AG10803 (cell line): ENCODE measurements at regions not wholly inside any gene's neighbourhood (a gene's known extent, or its start where the extent isn't known, plus 50 kb on each side); places are given as distances from the start of the nearest gene placed in this dataset.

ENCODE experiments used
- DNase-seq: peaks from one replicate; pipeline ENCODE4 v3.0.0; 2010; ENCODE audit warnings: low read depth
- H3K4me3 ChIP-seq: 2 replicates; pipeline ENCODE4 v1.5.1; 2011; ENCODE audit warnings: mild to moderate bottlenecking, low read length, control low read depth
- TF ChIP-seq, protein P1 (sequence below): conservative IDR thresholded peaks from 2 replicates; pipeline ENCODE4 v1.5.1; 2011; ENCODE audit warnings: mild to moderate bottlenecking, low read length, control low read depth, inconsistent platforms

- DNase-seq = no peak
- no peak overlapping the region for H3K4me3 ChIP-seq
- TF ChIP-seq, protein P1, sequence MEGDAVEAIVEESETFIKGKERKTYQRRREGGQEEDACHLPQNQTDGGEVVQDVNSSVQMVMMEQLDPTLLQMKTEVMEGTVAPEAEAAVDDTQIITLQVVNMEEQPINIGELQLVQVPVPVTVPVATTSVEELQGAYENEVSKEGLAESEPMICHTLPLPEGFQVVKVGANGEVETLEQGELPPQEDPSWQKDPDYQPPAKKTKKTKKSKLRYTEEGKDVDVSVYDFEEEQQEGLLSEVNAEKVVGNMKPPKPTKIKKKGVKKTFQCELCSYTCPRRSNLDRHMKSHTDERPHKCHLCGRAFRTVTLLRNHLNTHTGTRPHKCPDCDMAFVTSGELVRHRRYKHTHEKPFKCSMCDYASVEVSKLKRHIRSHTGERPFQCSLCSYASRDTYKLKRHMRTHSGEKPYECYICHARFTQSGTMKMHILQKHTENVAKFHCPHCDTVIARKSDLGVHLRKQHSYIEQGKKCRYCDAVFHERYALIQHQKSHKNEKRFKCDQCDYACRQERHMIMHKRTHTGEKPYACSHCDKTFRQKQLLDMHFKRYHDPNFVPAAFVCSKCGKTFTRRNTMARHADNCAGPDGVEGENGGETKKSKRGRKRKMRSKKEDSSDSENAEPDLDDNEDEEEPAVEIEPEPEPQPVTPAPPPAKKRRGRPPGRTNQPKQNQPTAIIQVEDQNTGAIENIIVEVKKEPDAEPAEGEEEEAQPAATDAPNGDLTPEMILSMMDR = no peak
These were observed 187.2 kb upstream of the AJAP1 start for GRCh38 chr1:4467241-4467640.

DNA sequence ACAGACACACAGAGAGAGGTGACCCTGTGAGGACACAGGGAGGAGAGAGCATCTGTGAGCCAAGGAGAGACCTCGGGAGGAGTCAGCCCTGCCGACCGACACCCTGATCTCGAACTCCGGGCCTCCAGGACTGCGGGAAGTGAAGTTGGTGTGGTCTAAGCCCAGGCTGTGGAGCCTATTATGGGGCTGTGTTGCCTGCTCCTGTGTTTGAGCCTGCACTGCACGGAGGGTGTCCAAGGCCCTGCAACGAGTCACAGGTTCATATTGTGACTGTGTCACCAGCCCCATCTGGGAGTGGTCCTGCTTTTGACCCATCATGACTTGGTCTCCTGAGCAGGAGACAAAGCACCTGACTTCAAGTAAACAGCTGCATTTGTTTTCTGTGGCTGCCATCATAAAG is 186.0 kb upstream of the AJAP1 start:
- TF ChIP-seq, protein P1 = no peak
- H3K4me3 ChIP-seq = no peak overlapping the region
- DNase-seq = no peak

DNA sequence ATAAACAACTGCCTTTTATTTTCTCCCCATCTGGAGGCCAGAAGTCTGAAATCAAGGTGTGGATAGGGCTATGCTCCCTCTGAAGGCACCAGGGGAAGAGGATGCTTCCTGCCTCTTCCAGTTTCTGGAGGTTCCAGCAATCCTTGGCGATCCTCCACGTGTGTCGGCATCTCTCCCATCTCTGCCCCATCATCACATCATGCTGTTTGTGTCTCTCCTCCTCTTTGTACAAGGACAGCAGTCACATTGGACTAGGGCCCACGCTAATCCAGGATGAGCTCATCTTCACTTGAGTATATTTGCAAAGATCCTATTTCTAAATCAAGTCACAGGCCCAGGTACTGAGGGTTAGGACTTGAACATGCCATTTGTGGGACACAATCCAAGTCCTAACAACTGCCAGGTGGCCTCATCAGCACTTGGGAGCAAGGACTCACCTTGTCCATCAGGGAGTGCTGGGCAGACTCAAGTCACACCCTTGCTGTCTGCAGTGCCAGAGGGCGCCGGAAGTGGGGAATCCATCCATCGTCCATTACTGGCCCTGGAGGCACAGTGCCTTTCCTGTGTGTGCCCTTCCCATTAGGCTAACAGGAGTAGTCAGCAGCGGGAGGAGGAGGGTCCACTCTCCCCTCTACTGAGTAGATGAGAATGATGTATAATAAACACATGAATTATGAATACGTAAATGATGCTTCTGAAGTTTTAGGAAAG is 185.4 kb upstream of the AJAP1 start:
- TF ChIP-seq, protein P1 = no peak
- DNase-seq = no peak
- H3K4me3 ChIP-seq = no peak overlapping the region

DNA sequence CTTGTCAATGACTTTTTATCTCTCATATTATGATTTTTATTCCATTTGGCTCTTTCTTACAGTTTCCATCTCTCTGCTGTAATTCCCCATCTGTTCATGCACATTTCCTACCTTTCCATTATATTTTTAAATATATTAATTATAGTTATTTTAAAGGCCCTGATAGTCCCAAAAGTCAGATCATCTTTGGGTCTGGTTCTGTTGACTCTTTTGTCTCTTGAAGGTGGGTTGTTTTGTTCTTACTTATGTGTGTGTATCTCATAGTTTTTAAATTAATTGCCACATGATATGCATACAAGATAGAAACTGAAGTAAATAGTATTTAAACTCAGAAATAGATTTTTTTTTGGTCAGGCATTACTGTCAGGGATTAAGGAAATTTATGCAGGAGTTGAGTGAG is 178.0 kb upstream of the AJAP1 start:
- no peak overlapping the region for H3K4me3 ChIP-seq
- TF ChIP-seq, protein P1 = no peak
- no peak for DNase-seq

GRCh38 chr1:4481451-4481850 is 173.0 kb upstream of the AJAP1 start:
- DNase-seq = no peak
- no peak overlapping the region for H3K4me3 ChIP-seq
- TF ChIP-seq, protein P1 = no peak

- TF ChIP-seq, protein P1 = no peak
- no peak for DNase-seq
- H3K4me3 ChIP-seq = no peak overlapping the region
These were observed 171.9 kb upstream of the AJAP1 start for GRCh38 chr1:4482526-4482925.

DNA sequence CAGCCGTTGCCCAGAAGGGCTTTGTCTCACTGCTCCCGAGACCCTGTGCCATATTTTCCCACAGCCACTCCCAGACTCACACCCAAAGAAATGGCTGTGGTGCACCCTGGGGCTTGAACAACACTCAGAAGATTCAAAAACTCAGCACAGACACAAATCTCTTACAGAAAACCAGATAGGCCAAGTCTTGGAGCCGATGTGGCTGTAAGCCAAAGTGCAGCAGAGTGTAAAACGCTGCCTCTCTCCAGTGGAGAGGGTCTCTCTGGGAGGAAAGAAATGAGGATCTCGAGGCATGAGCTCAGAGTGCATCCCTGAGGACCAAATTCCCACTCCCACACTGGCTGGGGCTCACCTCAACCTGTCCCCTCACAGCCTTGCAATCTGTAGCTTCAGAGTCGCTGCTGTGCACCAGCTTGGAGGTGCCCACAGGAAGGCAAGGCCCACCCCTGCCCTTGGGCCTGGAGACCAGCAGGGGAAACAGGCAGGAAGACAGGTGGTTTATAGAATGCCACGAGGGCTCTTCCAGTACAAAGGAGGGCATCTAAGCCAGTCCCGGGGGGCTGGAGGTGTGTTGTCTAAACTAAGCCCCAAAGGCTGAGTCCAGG is 171.3 kb upstream of the AJAP1 start:
- DNase-seq = no peak
- TF ChIP-seq, protein P1 = no peak

More for the DNA sequence above, 171.3 kb upstream of the AJAP1 start:
- H3K4me3 ChIP-seq = no peak overlapping the region
